ENCODE measurements at regions not wholly inside any gene's neighbourhood (a gene's known extent, or its start where the extent isn't known, plus 50 kb on each side); places are given as distances from the start of the nearest gene placed in this dataset.
"Not testable (repeated sequence)": the region's sequence is repeated elsewhere in the genome, so short reads cannot be mapped to it uniquely, and the experiment has no call there.

GRCh38 chr2:65940856-65941255 is 494.1 kb upstream of the MEIS1 start:
- no peak for DNase-seq

- DNase-seq, result no peak
These were observed 495.2 kb upstream of the MEIS1 start for GRCh38 chr2:65939687-65940086.

GRCh38 chr2:65937379-65938160 is 497.4 kb upstream of the MEIS1 start:
- no peak for DNase-seq

GRCh38 chr2:65934992-65935629 is 499.8 kb upstream of the MEIS1 start:
- no peak for DNase-seq

- DNase-seq, result no peak
These were observed 500.2 kb upstream of the SPRED2 start for GRCh38 chr2:65932571-65932970.

GRCh38 chr2:65931056-65931455 is 498.7 kb upstream of the SPRED2 start:
- DNase-seq, result no peak

GRCh38 chr2:65930259-65930658 is 497.9 kb upstream of the SPRED2 start:
- DNase-seq, result no peak

GRCh38 chr2:65929664-65930063 is 497.3 kb upstream of the SPRED2 start:
- DNase-seq, result not testable (repeated sequence)

GRCh38 chr2:65922794-65923193 is 490.4 kb upstream of the SPRED2 start:
- no peak for DNase-seq

GRCh38 chr2:65922030-65922429 is 489.6 kb upstream of the SPRED2 start:
- no peak for DNase-seq

GRCh38 chr2:65921116-65921515 is 488.7 kb upstream of the SPRED2 start:
- DNase-seq, result no peak

GRCh38 chr2:65920659-65921058 is 488.3 kb upstream of the SPRED2 start:
- DNase-seq, result no peak

- no peak for DNase-seq
These were observed 487.3 kb upstream of the SPRED2 start for GRCh38 chr2:65919550-65920188.

GRCh38 chr2:65918760-65919187 is 486.4 kb upstream of the SPRED2 start:
- DNase-seq, result no peak

- no peak for DNase-seq
These were observed 485.6 kb upstream of the SPRED2 start for GRCh38 chr2:65917986-65918385.

GRCh38 chr2:65916785-65917295 is 484.4 kb upstream of the SPRED2 start:
- DNase-seq, result no peak

GRCh38 chr2:65916177-65916576 is 483.8 kb upstream of the SPRED2 start:
- no peak for DNase-seq

GRCh38 chr2:65915273-65915672 is 482.9 kb upstream of the SPRED2 start:
- no peak for DNase-seq

- DNase-seq, result no peak
These were observed 481.9 kb upstream of the SPRED2 start for GRCh38 chr2:65914244-65914786.

GRCh38 chr2:65913813-65914212 is 481.4 kb upstream of the SPRED2 start:
- no peak for DNase-seq

GRCh38 chr2:65901756-65902155 is 469.4 kb upstream of the SPRED2 start:
- no peak for DNase-seq

GRCh38 chr2:65896446-65896845 is 464.0 kb upstream of the SPRED2 start:
- DNase-seq, result no peak

- not testable (repeated sequence) for DNase-seq
These were observed 457.7 kb upstream of the SPRED2 start for GRCh38 chr2:65890131-65890530.

- DNase-seq, result no peak
These were observed 452.9 kb upstream of the SPRED2 start for GRCh38 chr2:65885266-65885665.

All from stimulated activated CD4-positive, alpha-beta T cell treated with anti-CD3 and anti-CD28 coated beads, Interleukin-2, amount 100 ng/mL, for 24 hours (primary cell).